Vagina (tissue), 2 donors: ENCODE measurements at regions not wholly inside any gene's neighbourhood (a gene's known extent, or its start where the extent isn't known, plus 50 kb on each side); places are given as distances from the start of the nearest gene placed in this dataset.

Source experiments
- DNase-seq, 2 donors: peaks; one replicate each; pipeline ENCODE4 v3.0.0-alpha.2; 2017; ENCODE audit errors: extremely low spot score in 2 of 2
- H3K27ac ChIP-seq: fragments of 200-600 bp; sonication (generic); one replicate; pipeline ENCODE4 v1.5.1; 2019
- H3K27me3 ChIP-seq: fragments of 200-600 bp; sonication (generic); one replicate; pipeline ENCODE4 v1.5.1; 2019
- H3K36me3 ChIP-seq, 2 donors: fragments of 200-600 bp; sonication (generic); one replicate each; pipeline ENCODE4 v1.5.1; 2017 to 2019
- H3K4me1 ChIP-seq: fragments of 200-600 bp; sonication (generic); one replicate; pipeline ENCODE4 v1.5.1; 2019
- H3K4me3 ChIP-seq, 2 donors: fragments of 200-600 bp; sonication (generic); 1 replicate in 1 of 2; 2 replicates in 1 of 2; pipeline ENCODE4 v1.5.1; 2016 to 2019
- H3K9me3 ChIP-seq: fragments of 200-600 bp; sonication (generic); one replicate; pipeline ENCODE4 v1.5.1; 2019
- CTCF ChIP-seq, 3 experiments: fragments of 450-650 bp in 2 of 3; fragments of 200-600 bp in 1 of 3; sonication (generic) in 1 of 3; IDR thresholded peaks; one replicate each; pipeline ENCODE4 v1.5.1; 2017 to 2019; ENCODE audit warnings: antibody characterized with exemption in 3 of 3, mild to moderate bottlenecking in 2 of 3, moderate library complexity in 2 of 3
- POLR2A ChIP-seq, 2 donors: fragments of 450-650 bp; IDR thresholded peaks; one replicate each; pipeline ENCODE4 v1.6.1; 2017; ENCODE audit warnings: antibody characterized with exemption in 2 of 2, mild to moderate bottlenecking in 2 of 2, moderate library complexity in 2 of 2
- POLR2AphosphoS5 ChIP-seq, 2 donors: sonication (generic); formaldehyde crosslinking; IDR thresholded peaks; one replicate each; pipeline ENCODE4 v1.9.0; 2017; ENCODE audit warnings: antibody characterized with exemption in 2 of 2, mild to moderate bottlenecking in 2 of 2, low read depth in 1 of 2; ENCODE audit not compliant: insufficient read depth in 1 of 2
- intact Hi-C: fragments of 100-400 bp; cut with DNase I; formaldehyde crosslinking; loops from one replicate; pipeline ENCODE4 v1.15.1; 2023

DNA sequence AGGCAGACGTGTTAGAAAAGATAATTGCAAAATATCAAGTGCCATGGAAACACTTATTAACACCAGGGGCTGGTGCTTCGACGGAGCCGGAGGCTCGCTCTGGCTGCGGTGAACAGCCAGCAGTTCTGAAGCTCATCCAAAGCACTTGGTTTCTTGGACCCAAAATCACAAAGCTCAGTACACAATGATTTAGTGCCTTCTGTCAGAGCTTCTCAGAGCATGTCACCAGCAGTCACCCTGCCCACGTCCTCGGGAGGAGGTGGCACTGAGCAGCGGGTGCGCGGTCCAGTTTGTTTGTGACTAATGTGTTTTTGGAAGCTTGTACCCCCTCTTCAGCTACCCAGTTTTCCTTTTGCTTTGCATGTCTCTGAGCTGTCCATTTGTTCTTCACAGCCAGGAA lies 58.7 kb upstream of the KIRREL3 start:
- H3K27ac ChIP-seq: no peak overlapping the region
- H3K4me1 ChIP-seq: no peaks in the 10 kb centered on the region
- intact Hi-C loops: no loop called here
- no peak for DNase-seq
- no peaks in the 10 kb centered on the region for H3K36me3 ChIP-seq
- no peaks in the 10 kb centered on the region for H3K9me3 ChIP-seq
- TF ChIP-seq POLR2A (IDR thresholded peaks at IDR 0.05) (no peak), POLR2AphosphoS5 (IDR thresholded peaks at IDR 0.05; ENCODE audit: insufficient read depth in 1 of 2, low read depth in 1 of 2) (no peak), CTCF (IDR thresholded peaks at IDR 0.05) (no peak)
- H3K27me3 ChIP-seq: no peaks in the 10 kb centered on the region
- no peak overlapping the region for H3K4me3 ChIP-seq

DNA sequence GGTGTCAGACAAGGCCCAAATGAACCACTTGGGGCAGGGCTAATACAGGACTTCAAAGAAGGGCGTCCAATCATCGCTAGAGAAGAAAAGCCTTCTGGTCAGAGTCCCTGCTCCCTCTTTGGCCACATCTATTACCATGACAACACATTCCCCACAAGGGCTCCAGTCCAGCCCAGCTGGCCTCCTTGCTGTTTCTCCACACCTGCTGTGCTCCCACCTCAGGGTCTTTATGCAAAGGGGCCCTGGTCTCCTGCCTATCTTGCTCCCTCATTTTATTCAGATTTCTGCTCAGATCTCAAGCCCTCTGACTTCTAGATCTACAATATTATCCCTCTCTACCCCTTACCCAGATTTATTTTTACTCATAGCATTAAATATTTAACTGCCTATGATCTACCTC lies 58.0 kb upstream of the KIRREL3 start:
- H3K4me1 ChIP-seq: no peaks in the 10 kb centered on the region
- no peak for DNase-seq
- H3K27me3 ChIP-seq: no peaks in the 10 kb centered on the region
- H3K9me3 ChIP-seq: no peaks in the 10 kb centered on the region
- no peak overlapping the region for H3K4me3 ChIP-seq
- no peak overlapping the region for H3K27ac ChIP-seq
- H3K36me3 ChIP-seq: no peaks in the 10 kb centered on the region
- no peak for TF ChIP-seq POLR2A (IDR thresholded peaks at IDR 0.05)
- TF ChIP-seq POLR2AphosphoS5 (IDR thresholded peaks at IDR 0.05; ENCODE audit: insufficient read depth in 1 of 2, low read depth in 1 of 2): no peak
- TF ChIP-seq CTCF (IDR thresholded peaks at IDR 0.05): no peak
- intact Hi-C loops: no loop called here

DNA sequence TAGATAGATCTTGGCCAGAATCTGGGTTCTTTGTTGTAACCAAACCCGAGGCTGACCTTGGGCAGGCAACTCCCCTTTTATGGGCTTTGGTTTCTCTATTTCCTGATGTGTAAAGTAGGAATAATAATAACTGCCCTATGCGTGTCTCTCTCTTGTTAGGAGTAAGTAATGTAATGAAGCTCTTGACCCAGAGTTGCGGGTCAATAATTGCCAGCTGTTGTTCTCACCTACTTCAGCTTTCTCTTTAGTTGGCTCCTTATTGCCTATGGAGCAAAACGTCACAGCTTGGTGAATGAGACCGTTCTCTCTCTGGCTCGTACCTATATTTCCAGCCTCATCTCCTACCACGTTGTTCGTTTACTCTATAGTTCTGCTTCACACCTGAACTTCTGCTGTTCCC lies 56.6 kb upstream of the KIRREL3 start:
- DNase-seq: no peak
- TF ChIP-seq POLR2A (IDR thresholded peaks at IDR 0.05) (no peak), POLR2AphosphoS5 (IDR thresholded peaks at IDR 0.05; ENCODE audit: insufficient read depth in 1 of 2, low read depth in 1 of 2) (no peak), CTCF (IDR thresholded peaks at IDR 0.05) (no peak)
- H3K27me3 ChIP-seq: no peaks in the 10 kb centered on the region
- intact Hi-C loops: no loop called here
- H3K9me3 ChIP-seq: no peaks in the 10 kb centered on the region
- H3K27ac ChIP-seq: no peak overlapping the region
- no peak overlapping the region for H3K4me3 ChIP-seq
- H3K36me3 ChIP-seq: no peaks in the 10 kb centered on the region
- no peaks in the 10 kb centered on the region for H3K4me1 ChIP-seq

DNA sequence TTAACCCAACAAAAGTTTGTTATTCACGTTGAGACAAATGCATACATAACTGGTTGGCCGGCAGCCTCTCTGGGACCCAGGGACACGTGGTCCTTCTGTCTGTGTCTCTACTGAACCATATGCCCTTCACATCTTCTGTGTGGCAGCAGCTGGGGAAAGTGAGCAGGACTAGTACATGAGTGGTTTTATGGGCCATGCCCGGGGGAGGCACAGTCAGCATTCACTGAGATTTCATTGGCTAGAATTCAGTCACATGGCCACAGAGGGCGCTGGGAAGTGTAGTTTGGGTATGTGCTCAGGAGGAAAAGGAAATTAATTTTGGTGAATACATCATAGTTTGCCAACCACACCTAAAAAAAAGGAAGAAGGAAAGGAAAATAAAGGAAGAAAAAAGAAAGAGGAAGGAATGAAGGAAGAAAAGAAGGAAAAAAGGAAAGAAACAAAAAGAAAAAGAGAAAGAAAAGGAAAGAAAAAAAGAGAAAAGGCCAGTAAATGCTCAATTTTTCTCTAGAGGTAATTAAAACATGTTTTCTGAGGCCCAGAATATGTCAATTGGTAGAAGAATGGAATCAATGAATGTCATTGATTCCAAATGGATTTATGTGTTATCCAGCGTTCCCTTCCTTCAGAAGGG lies 55.9 kb upstream of the KIRREL3 start:
- DNase-seq: no peak
- no peaks in the 10 kb centered on the region for H3K27me3 ChIP-seq
- H3K4me1 ChIP-seq: no peaks in the 10 kb centered on the region
- no peak overlapping the region for H3K27ac ChIP-seq
- H3K9me3 ChIP-seq: no peaks in the 10 kb centered on the region
- H3K4me3 ChIP-seq: no peak overlapping the region
- intact Hi-C loops: no loop called here
- no peaks in the 10 kb centered on the region for H3K36me3 ChIP-seq
- no peak for TF ChIP-seq CTCF (IDR thresholded peaks at IDR 0.05)
- no peak for TF ChIP-seq POLR2A (IDR thresholded peaks at IDR 0.05)
- TF ChIP-seq POLR2AphosphoS5 (IDR thresholded peaks at IDR 0.05; ENCODE audit: insufficient read depth in 1 of 2, low read depth in 1 of 2): no peak

GRCh38 chr11:127055236-127055635 lies 54.7 kb upstream of the KIRREL3 start:
- Histone ChIP-seq H3K27me3 (no peaks in the 10 kb centered on the region), H3K9me3 (no peaks in the 10 kb centered on the region), H3K4me1 (no peaks in the 10 kb centered on the region), H3K4me3 (no peak overlapping the region), H3K36me3 (no peaks in the 10 kb centered on the region), H3K27ac (no peak overlapping the region)
- intact Hi-C loops: no loop called here
- DNase-seq: no peak
- TF ChIP-seq POLR2A (IDR thresholded peaks at IDR 0.05): no peak
- TF ChIP-seq CTCF (IDR thresholded peaks at IDR 0.05): no peak
- no peak for TF ChIP-seq POLR2AphosphoS5 (IDR thresholded peaks at IDR 0.05; ENCODE audit: insufficient read depth in 1 of 2, low read depth in 1 of 2)
